Liver (tissue), 3 donors: ENCODE measurements at regions not wholly inside any gene's neighbourhood (a gene's known extent, or its start where the extent isn't known, plus 50 kb on each side); places are given as distances from the start of the nearest gene placed in this dataset.

Experiments used
- ATF3 ChIP-seq: IDR thresholded peaks from 2 replicates; pipeline ENCODE4 v1.6.1; 2016; ENCODE audit warnings: antibody characterized with exemption
- CTCF ChIP-seq: fragments of 150-350 bp; IDR thresholded peaks from 2 replicates; pipeline ENCODE4 v1.5.1; 2017; ENCODE audit warnings: improper control_type of control experiment, low read depth, low read length; ENCODE audit not compliant: missing input control
- JUND ChIP-seq, 2 donors: IDR thresholded peaks; 2 replicates each; pipeline ENCODE4 v1.6.1; 2016; ENCODE audit warnings: antibody characterized with exemption in 2 of 2
- MAX ChIP-seq: IDR thresholded peaks from 2 replicates; pipeline ENCODE4 v1.6.1; 2016; ENCODE audit warnings: antibody characterized with exemption
- RAD21 ChIP-seq, 2 donors: IDR thresholded peaks; 2 replicates each; pipeline ENCODE4 v1.6.1; 2016; ENCODE audit warnings: antibody characterized with exemption in 2 of 2, mild to moderate bottlenecking in 2 of 2
- REST ChIP-seq: IDR thresholded peaks from 2 replicates; pipeline ENCODE4 v1.6.1; 2016; ENCODE audit warnings: antibody characterized with exemption, mild to moderate bottlenecking
- donor health status: healthy.
- donor health status: healthy.

GRCh38 chr18:56034949-56035348 lies 447.0 kb upstream of the TCF4 start:
- TF ChIP-seq CTCF = no peak
- no peak for TF ChIP-seq MAX
- no peak for TF ChIP-seq REST
- no peak for TF ChIP-seq ATF3
- TF ChIP-seq RAD21 (IDR thresholded peaks at IDR 0.05) = no peak
- TF ChIP-seq JUND (IDR thresholded peaks at IDR 0.05) = no peak
